Activated T-cell treated with anti-CD3 and anti-CD28 coated beads, Interleukin-2, amount 50 U/mL, for 24 hours (primary cell): ENCODE measurements at regions not wholly inside any gene's neighbourhood (a gene's known extent, or its start where the extent isn't known, plus 50 kb on each side); places are given as distances from the start of the nearest gene placed in this dataset.
"Not testable (repeated sequence)": the region's sequence is repeated elsewhere in the genome, so short reads cannot be mapped to it uniquely, and the experiment has no call there.

Source experiments
- DNase-seq: peaks from one replicate; pipeline ENCODE4 v3.0.0-alpha.2; 2020
- H3K27ac Mint-ChIP-seq: 2 replicates; pipeline ENCODE4 v1.8.0; 2020; ENCODE audit warnings: mild to moderate bottlenecking, mixed read lengths
- H3K27me3 Mint-ChIP-seq: 2 replicates; pipeline ENCODE4 v1.8.0; 2020; ENCODE audit warnings: mixed read lengths
- H3K36me3 Mint-ChIP-seq: 2 replicates; pipeline ENCODE4 v1.8.0; 2020; ENCODE audit warnings: low read depth, mixed read lengths
- H3K4me1 Mint-ChIP-seq: 2 replicates; pipeline ENCODE4 v1.8.0; 2020; ENCODE audit warnings: low read depth, mixed read lengths
- H3K4me3 Mint-ChIP-seq: 2 replicates; pipeline ENCODE4 v1.8.0; 2020; ENCODE audit warnings: mild to moderate bottlenecking, moderate library complexity, mixed read lengths
- H3K9me3 Mint-ChIP-seq: 2 replicates; pipeline ENCODE4 v1.8.0; 2020; ENCODE audit warnings: mixed read lengths

DNA sequence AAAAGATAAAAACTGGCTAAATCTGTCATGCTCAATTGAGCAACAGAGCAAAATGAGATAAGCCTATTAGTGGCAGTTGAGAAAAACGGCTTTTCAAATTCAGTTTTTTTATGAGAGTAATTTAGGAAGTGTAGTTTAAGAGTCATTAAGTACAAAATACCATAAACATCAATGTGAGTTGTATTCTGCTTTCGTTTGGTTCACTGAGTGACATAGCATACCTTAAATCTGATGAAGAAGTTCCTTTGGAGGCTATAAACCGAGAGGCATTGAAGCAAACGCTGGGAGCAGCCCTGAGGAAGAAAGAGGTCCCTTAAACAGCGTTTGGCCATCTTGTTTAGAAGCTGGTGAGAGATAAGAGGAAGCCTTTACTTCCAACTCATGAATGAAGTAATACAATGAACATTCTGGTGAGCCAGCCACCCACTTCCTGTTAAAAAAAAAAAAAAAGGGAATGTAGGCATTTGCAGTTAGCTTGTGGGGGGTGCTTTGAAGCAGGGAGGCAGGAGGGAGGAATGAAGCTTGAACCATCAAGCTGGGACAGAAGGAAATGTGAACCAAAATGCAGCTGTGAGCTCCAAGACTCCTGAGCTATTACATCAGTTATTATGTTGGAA lies 132.3 kb downstream of the ZNF330 start:
- no peak for DNase-seq
- Mint-ChIP-seq H3K36me3 (no peaks in the 10 kb centered on the region), H3K4me1 (peaks cover 2% of the 10 kb centered on the region), H3K4me3 (no peak overlapping the region), H3K9me3 (no peaks in the 10 kb centered on the region), H3K27me3 (peaks cover 6% of the 10 kb centered on the region), H3K27ac (no peak overlapping the region)

DNA sequence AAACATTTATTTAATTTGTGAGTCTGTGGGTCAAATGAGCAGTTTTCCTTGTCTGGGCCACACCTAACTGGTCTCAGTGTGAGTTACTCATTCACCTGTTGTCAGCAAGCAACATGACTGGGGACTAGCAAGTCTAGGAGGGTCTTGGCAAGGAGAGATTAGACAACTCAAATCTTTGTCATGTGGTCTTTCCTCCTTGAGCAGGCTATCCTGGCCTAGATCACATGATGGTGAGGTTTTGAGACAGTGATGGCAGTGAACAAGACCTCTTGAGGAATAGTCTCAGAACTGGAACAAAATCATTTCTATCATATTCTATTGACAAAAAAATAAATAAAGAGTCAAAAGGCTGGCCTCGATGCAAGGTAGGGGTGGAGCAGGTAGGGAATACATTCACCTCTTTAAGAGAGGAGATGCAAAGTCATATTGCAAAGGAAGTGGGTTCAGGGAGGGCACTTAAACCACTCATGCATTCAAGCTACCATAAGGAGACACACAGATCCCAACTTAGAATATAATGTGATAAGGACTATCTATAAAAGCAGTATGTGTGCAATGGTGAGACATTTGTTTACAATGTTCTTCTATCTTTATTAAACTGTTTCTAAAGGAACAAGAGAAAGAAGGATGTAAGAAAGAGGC lies 135.7 kb downstream of the ZNF330 start:
- no peaks in the 10 kb centered on the region for H3K9me3 Mint-ChIP-seq
- H3K27me3 Mint-ChIP-seq, result no peaks in the 10 kb centered on the region
- no peak overlapping the region for H3K27ac Mint-ChIP-seq
- no peaks in the 10 kb centered on the region for H3K36me3 Mint-ChIP-seq
- H3K4me1 Mint-ChIP-seq, result peaks cover 2% of the 10 kb centered on the region
- no peak overlapping the region for H3K4me3 Mint-ChIP-seq
- no peak for DNase-seq

DNA sequence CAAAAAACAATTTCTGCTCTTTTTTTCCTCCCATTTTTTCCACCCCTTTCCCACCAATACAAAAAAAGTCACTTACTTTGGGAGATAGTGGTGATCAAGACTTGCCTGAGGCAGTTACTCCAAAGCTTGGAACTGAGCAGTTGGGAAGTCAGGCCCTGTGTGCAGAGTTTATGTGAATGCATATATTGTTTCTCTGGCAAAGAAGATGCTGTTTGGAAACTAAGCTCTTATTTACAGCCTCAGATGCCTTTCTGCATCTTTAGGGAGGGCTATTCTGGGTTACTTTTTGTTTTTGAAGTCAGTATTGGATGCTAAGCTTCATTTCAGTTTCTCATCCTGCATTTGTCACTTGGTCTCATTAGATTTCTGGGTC lies 136.3 kb downstream of the ZNF330 start:
- Mint-ChIP-seq H3K9me3 (no peaks in the 10 kb centered on the region), H3K4me1 (peaks cover 2% of the 10 kb centered on the region), H3K27me3 (no peaks in the 10 kb centered on the region), H3K4me3 (no peak overlapping the region), H3K36me3 (no peaks in the 10 kb centered on the region), H3K27ac (no peak overlapping the region)
- no peak for DNase-seq

DNA sequence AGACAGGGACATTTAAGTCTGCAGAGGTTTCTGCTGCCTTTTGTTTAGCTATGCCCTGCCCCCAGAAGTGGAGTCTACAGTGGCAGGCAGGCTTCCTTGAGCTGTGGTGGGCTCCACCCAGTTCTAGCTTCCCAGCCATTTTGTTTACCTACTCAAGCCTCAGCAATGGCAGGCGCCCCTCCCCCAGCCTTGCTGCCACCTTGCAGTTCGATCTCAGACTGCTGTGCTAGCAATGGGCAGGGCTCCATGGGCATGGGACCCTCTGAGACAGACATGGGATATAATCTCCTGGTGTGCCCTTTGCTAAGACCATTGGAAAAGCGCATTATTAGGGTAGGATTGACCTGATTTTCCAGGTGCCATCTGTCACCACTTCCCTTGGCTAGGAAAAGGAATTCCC lies 147.5 kb downstream of the ZNF330 start:
- not testable (repeated sequence) for DNase-seq, H3K27ac Mint-ChIP-seq, H3K9me3 Mint-ChIP-seq, H3K4me1 Mint-ChIP-seq, H3K36me3 Mint-ChIP-seq, H3K4me3 Mint-ChIP-seq
- H3K27me3 Mint-ChIP-seq, result peaks cover 12% of the 10 kb centered on the region

DNA sequence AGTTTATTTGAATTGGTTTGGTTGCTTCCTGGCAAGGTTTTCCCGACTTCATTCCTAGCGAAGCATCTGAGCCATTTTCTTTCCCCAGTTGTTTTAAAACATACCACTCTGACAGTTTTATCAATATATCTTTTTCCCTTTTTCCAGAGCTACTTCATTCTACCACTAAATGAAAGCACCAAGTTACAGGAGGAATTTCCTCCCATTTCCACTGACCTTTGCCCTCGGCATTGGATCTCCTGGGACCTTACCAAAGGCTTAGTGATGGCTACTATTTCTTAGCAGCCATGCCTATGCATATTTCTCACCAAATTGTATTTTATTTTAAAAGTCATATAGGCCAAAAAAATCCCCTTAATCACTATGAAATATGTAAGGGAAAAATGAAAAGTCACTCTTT lies 150.5 kb downstream of the ZNF330 start:
- H3K4me1 Mint-ChIP-seq, result no peaks in the 10 kb centered on the region
- H3K36me3 Mint-ChIP-seq, result no peaks in the 10 kb centered on the region
- H3K9me3 Mint-ChIP-seq, result peaks cover 5% of the 10 kb centered on the region
- DNase-seq, result no peak
- no peak overlapping the region for H3K27ac Mint-ChIP-seq
- H3K4me3 Mint-ChIP-seq, result no peak overlapping the region
- peaks cover 28% of the 10 kb centered on the region for H3K27me3 Mint-ChIP-seq

DNA sequence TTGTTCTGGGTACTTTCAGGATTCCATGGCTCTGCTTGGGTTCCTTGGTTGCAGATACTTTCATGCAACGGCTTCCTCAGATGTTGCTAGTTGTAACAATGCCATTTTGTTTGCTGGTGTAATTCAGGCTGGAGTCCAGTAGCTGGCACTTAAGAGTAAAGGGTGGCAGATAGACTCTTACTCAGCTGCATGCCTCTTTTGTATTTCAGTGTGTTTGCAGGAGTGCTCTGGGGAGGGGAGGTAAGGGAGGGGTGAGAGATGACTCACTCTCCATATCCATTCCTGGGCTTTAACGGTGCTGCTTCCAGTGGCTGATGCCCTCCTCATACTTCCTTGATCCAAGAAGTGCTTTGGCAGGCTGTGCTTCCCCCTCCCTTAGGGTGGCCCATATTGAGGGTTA lies 155.2 kb downstream of the ZNF330 start:
- H3K9me3 Mint-ChIP-seq, result no peaks in the 10 kb centered on the region
- no peaks in the 10 kb centered on the region for H3K36me3 Mint-ChIP-seq
- H3K27me3 Mint-ChIP-seq, result peaks cover 29% of the 10 kb centered on the region
- no peak for DNase-seq
- no peak overlapping the region for H3K27ac Mint-ChIP-seq
- H3K4me3 Mint-ChIP-seq, result no peak overlapping the region
- no peaks in the 10 kb centered on the region for H3K4me1 Mint-ChIP-seq

DNA sequence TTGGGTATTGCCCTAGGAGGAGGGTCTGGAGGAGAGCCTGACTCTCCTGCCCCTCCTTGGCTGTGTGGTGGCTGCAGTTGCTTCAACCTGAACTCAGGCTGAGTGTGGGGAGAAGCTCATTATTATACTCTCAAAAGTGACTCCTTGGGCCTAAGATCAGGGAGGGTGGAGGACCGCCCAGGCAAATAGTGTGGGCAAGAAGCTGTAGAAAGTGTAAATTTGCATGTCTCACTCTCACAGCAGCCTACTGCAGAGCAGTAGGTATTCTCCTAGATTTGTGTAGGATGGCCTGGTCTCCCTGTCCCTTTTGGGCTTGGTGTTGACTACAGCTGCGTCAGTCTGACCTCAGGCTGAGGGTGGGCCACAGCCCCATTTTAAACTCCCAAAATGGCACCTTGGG lies 156.1 kb downstream of the ZNF330 start:
- Mint-ChIP-seq H3K27ac (no peak overlapping the region), H3K4me3 (no peak overlapping the region), H3K4me1 (no peaks in the 10 kb centered on the region), H3K36me3 (no peaks in the 10 kb centered on the region), H3K9me3 (no peaks in the 10 kb centered on the region), H3K27me3 (peaks cover 29% of the 10 kb centered on the region)
- DNase-seq, result no peak

DNA sequence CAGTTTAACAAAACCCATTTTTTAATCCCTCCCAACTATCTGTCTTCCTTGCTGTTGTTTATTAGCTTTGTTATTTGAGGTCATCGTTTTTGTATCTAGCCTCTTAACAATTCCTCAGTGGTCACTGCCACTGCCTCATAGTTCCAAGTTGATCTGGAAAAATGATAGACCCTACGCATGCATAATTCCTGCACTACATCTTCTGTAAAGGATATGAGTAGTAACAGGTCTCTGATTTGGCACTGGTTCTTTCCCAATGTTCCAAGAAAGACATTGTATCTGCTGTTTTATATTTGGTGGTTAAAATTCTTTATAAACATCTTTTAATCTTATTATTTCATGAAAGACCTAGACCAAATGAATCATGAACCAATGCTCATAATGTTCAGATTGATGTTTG lies 166.6 kb downstream of the ZNF330 start:
- DNase-seq, result no peak
- no peaks in the 10 kb centered on the region for H3K4me1 Mint-ChIP-seq
- no peaks in the 10 kb centered on the region for H3K36me3 Mint-ChIP-seq
- no peaks in the 10 kb centered on the region for H3K27me3 Mint-ChIP-seq
- H3K27ac Mint-ChIP-seq, result no peak overlapping the region
- no peak overlapping the region for H3K4me3 Mint-ChIP-seq
- H3K9me3 Mint-ChIP-seq, result peaks cover 4% of the 10 kb centered on the region

DNA sequence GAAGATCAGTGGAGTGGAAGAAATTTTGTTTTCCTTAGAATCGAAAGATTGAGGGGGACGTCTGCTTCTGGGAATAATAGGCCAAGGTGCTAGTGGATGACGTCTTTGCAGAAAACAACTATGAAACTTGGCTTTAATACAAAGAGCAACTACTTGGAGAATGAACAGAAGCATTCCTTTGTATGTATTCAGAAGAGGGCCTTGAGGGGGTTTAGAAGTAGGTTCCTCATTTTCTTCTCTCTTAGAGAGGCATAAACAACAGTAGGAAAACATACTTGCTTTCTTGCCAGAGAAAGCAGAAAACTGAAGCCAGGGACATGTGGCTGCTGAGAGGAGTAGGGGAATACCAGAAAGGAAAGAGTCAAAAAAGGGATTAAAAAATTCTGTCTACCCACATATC lies 167.8 kb downstream of the ZNF330 start:
- no peaks in the 10 kb centered on the region for H3K9me3 Mint-ChIP-seq
- no peaks in the 10 kb centered on the region for H3K36me3 Mint-ChIP-seq
- no peak overlapping the region for H3K4me3 Mint-ChIP-seq
- no peaks in the 10 kb centered on the region for H3K27me3 Mint-ChIP-seq
- no peak overlapping the region for H3K27ac Mint-ChIP-seq
- no peak for DNase-seq
- no peaks in the 10 kb centered on the region for H3K4me1 Mint-ChIP-seq

DNA sequence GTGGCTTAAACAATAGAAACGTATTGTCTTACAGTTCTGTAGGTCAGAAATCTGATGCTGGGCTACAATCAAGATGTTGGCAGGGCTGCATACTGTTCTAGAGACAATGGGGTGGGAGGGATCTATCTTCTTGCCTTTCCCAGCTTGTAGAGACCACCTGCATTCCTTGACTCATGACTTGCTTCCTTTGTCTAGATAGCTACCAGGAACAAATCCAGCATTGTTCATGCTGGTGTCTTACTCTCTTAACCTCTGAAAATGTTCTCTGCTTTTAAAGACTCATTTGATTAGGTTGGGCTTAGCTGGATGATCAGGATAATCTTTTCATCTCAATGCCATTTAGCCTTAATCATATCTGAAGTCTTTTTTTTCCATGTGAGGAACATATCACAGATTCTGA lies 169.0 kb downstream of the ZNF330 start:
- H3K4me1 Mint-ChIP-seq, result no peaks in the 10 kb centered on the region
- no peak overlapping the region for H3K4me3 Mint-ChIP-seq
- no peaks in the 10 kb centered on the region for H3K9me3 Mint-ChIP-seq
- no peak overlapping the region for H3K27ac Mint-ChIP-seq
- no peaks in the 10 kb centered on the region for H3K36me3 Mint-ChIP-seq
- DNase-seq, result no peak
- no peaks in the 10 kb centered on the region for H3K27me3 Mint-ChIP-seq

DNA sequence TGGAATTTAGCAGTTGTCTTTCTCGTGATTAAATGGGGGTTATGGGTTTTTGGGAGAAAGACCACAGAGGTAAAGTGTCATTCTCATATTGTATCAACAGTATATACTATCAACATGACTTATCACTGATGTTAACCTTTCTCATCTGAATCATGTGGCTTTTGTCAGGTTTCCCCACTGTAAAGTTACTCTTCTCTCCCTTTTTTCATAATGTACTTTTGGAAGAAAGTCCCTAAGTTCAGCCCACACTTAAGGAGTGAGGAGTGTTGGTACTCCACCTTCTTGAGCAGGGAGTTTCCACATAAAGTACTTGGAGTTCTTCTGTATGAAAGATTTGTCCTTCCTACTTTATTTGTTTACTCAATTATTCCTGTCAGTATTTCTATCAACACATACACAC lies 169.9 kb downstream of the ZNF330 start:
- no peak overlapping the region for H3K27ac Mint-ChIP-seq
- H3K4me1 Mint-ChIP-seq, result no peaks in the 10 kb centered on the region
- DNase-seq, result no peak
- no peaks in the 10 kb centered on the region for H3K36me3 Mint-ChIP-seq
- no peak overlapping the region for H3K4me3 Mint-ChIP-seq
- no peaks in the 10 kb centered on the region for H3K9me3 Mint-ChIP-seq
- no peaks in the 10 kb centered on the region for H3K27me3 Mint-ChIP-seq

DNA sequence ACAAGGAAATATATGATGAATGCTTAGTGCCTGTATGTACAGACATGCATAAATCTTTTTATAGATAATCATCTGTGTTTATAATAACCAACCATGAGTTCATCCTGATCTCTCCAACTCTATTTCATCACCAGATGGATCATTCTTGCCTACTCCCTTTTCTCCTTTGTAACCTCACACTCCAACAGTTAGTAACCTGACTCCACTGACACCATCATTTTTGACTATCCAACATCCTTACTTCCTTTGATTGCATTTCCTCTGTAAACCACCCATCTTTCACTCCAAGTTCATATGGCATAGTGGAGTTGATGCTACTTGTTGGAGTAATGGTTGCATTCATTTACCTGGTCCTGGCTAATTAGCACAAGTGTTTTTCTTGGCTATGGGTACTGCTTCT lies 170.6 kb downstream of the ZNF330 start:
- Mint-ChIP-seq H3K4me1 (no peaks in the 10 kb centered on the region), H3K9me3 (no peaks in the 10 kb centered on the region)

DNA sequence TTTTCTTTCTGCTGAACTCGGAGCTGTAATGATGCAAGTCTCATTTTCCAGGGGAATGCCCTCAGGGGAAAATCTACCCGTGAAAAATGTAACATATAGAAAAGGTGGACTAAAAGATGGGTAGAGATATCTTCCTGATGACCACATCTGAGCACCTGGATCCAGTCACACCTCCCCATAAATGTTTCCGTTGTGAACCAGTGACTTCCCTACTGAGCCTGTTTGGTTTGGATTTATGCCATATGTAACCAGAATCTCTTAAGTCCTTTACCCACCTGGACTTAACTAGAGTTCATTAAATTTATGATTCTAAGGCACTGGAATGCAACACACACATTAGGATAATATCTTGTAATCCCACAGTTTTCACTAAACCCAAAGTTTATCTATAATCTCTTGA lies 171.1 kb downstream of the ZNF330 start:
- DNase-seq, result no peak
- Mint-ChIP-seq H3K27ac (no peak overlapping the region), H3K4me3 (no peak overlapping the region), H3K9me3 (no peaks in the 10 kb centered on the region), H3K4me1 (no peaks in the 10 kb centered on the region), H3K36me3 (no peaks in the 10 kb centered on the region), H3K27me3 (no peaks in the 10 kb centered on the region)

More for the DNA sequence above, 170.6 kb downstream of the ZNF330 start:
- Mint-ChIP-seq H3K27ac (no peak overlapping the region), H3K36me3 (no peaks in the 10 kb centered on the region), H3K4me3 (no peak overlapping the region), H3K27me3 (no peaks in the 10 kb centered on the region)
- DNase-seq, result no peak

DNA sequence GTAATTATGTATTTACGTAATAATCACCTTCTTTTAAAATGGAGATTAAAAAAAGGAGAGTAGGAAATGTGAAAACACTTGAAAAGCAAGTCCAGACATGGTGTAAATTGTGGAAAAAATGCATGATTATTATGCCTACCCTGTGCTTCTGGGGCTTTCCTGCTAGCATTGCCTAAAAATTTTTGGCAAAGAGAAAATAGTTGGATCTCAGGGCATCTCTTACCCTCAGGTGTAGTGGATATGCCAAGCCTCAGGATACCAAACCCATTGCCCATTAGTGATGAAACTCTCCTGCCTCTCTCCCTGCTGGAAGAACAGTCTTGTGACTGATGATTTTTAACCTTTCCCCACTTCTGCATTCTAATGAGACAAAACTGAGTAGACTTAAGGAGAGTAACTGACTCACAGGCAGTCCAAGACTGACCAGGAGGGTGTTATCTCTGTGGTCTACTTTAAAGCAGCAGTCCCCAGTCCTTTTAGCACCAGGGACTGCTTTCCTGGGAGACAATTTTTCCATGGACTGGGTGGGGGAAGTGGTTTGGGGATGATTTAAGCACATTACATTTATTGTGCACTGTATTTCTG lies 174.6 kb downstream of the ZNF330 start:
- peaks cover 5% of the 10 kb centered on the region for H3K27me3 Mint-ChIP-seq
- no peak overlapping the region for H3K27ac Mint-ChIP-seq
- no peaks in the 10 kb centered on the region for H3K4me1 Mint-ChIP-seq
- H3K36me3 Mint-ChIP-seq, result no peaks in the 10 kb centered on the region
- H3K4me3 Mint-ChIP-seq, result no peak overlapping the region
- H3K9me3 Mint-ChIP-seq, result no peaks in the 10 kb centered on the region
- DNase-seq, result no peak

DNA sequence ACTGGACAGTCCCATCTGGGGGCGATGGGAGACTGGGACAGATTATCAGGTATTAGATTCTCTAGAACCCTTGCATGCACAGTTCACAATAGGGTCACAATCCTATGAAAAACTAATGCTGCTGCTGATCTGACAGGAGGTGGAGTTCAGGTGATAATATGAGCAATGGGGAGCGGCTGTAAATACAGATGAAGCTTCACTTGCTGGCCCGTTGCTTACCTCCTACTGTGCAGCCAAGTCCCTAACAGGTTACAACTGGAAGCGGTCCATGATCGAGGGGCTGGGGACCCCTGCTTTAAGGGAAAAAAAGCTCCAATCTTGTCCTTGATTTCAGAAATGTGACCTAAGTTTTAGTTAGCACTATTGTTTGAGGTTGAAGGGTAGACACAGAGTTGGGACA lies 175.2 kb downstream of the ZNF330 start:
- H3K36me3 Mint-ChIP-seq, result no peaks in the 10 kb centered on the region
- no peak overlapping the region for H3K27ac Mint-ChIP-seq
- H3K27me3 Mint-ChIP-seq, result peaks cover 5% of the 10 kb centered on the region
- DNase-seq, result no peak
- no peak overlapping the region for H3K4me3 Mint-ChIP-seq
- no peaks in the 10 kb centered on the region for H3K4me1 Mint-ChIP-seq
- H3K9me3 Mint-ChIP-seq, result no peaks in the 10 kb centered on the region
